ENCODE measurements at regions not wholly inside any gene's neighbourhood (a gene's known extent, or its start where the extent isn't known, plus 50 kb on each side); places are given as distances from the start of the nearest gene placed in this dataset.
A peak's percentile ranks its signal among the peaks of the same experiment; 100 is the strongest.
"Not testable (repeated sequence)": the region's sequence is repeated elsewhere in the genome, so short reads cannot be mapped to it uniquely, and the experiment has no call there.

GRCh38 chr5:36389245-36389644 is 87.5 kb upstream of the RANBP3L start:
- DNase-seq (ENCODE audit: low read depth in 4 of 4, low spot score in 3 of 4): no peak

DNA sequence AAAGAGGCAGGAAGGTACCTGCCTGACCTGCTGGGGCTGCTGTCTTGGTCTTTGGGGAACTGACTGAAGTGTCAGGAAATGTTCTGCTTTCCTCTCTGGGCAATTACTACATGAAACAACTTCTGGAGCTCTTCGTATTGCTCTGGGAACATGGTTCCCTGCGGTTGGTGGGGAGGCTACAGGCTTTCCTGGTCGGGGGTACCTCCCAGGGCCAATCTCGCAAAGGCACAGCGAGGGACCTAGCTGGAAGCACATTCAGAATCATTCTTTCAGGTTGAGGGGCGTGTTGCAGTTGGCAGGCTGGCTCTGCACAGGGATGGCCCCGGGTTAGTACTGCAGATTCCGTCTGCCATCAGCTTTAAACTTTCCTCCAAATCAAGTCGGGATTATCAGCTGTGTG is 88.9 kb upstream of the RANBP3L start:
- DNase-seq (ENCODE audit: low read depth in 4 of 4, low spot score in 3 of 4): no peak

- DNase-seq (ENCODE audit: low read depth in 4 of 4, low spot score in 3 of 4): no peak
Observed at GRCh38 chr5:36392186-36392585, 90.5 kb upstream of the RANBP3L start.

- no peak for DNase-seq (ENCODE audit: low read depth in 4 of 4, low spot score in 3 of 4)
Observed at GRCh38 chr5:36392818-36393217, 91.1 kb upstream of the RANBP3L start.

DNA sequence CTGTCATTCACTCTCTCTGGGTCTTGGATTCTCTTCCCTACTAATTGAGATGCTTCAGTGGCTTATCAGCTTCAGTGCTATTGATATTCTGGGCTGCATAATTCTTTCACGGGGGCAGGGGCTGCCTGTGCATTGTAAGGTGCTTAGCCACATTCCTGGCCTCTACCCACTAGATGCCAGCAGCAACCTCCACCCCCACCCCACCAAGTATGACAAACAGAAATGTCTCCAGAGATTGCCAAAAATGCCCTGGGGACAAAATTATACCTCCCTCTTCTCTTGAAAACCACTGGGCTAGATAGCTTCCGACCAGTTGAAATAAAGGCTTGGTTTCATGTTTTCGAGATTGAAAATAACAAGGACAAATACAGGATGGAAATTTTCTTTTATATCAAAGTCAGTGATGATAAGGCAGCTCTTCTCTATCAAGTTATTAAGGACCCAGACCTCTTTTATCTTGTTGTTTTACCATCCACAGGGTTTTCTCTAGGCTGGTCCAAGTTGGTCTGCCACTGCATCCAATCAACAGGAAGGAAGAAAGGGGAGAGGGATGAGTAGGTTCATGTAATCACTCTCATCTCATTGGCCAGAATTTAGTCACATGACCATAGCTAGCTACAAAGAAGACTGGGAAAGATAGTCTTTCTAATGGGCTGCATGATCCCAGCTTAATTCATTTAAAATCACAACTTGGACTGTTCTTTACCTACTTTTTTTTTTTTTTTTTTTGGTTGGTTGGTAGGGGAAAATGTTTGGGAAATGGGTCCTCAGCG is 92.1 kb upstream of the RANBP3L start:
- no peak for DNase-seq (ENCODE audit: low read depth in 4 of 4, low spot score in 3 of 4)

GRCh38 chr5:36395260-36395659 is 93.6 kb upstream of the RANBP3L start:
- DNase-seq (ENCODE audit: low read depth in 4 of 4, low spot score in 3 of 4): no peak

DNA sequence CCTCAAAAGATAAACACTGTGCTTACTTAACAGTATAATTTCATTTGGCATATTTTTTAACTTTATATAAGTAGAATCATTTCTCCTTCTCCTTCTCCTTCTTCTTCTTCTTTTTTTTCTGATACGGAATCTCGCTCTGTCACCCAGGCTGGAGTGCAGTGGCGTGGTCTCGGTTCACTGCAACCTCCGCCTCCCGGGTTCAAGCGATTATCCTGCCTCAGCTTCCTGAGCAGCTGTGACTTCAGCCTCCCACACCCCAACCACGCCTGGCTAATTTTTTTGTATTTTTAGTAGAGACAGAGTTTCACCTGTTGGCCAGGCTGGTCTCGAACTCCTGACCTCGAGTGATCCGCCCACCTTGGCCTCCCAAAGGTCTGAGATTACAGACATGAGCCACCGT is 94.2 kb upstream of the RANBP3L start:
- DNase-seq (ENCODE audit: low read depth in 4 of 4, low spot score in 3 of 4): not testable (repeated sequence)

DNA sequence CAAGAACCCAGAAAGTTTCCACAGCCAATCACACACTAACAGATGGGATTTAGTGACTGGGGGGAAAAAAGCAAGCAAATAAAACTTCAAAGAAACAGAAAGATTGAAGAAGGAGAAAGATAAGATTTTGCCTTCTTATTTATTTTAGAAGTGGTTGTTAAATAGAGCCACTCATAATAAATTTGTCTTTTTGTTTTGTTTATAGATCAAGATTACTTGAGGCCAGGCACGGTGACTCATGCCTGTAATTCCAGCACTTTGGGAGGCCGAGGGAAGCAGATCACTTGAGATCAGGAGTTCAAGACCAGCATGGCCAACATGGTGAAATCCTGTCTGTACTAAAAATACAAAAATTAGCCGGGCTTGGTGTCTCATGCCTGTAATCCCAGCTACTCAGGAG is 94.9 kb upstream of the RANBP3L start:
- no peak for DNase-seq (ENCODE audit: low read depth in 4 of 4, low spot score in 3 of 4)

DNA sequence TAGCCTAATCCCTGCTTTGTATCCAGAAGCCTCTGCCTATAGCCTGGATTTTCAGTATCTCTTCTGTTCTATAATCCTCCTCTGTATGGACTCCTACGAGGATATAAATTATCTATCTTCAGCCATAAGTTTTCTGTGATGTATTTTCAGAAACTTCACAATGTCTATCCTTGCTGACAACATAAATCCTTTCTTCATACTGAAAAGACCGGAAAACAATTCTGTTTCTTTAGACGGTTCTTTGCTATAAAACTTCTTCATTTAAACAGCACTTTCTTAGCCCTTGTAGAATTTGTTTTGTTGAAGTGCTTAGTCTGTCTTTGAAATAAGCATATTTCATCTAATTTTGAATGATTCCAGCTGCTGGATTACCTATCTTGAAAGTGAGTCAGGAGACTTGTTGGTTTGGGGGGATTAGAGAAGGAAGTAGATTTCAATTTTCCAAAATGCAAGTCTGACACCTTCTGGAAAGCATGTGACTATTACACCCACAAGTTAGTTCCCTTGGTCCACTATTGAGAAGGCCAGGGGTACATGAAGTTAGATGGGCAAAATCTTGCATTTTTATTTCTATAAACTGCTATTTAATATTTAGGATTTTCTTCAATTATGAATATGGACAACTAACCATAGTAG is 96.3 kb upstream of the RANBP3L start:
- peak; percentile 38 to 60 (median 43) for DNase-seq (ENCODE audit: low read depth in 4 of 4, low spot score in 3 of 4)

DNA sequence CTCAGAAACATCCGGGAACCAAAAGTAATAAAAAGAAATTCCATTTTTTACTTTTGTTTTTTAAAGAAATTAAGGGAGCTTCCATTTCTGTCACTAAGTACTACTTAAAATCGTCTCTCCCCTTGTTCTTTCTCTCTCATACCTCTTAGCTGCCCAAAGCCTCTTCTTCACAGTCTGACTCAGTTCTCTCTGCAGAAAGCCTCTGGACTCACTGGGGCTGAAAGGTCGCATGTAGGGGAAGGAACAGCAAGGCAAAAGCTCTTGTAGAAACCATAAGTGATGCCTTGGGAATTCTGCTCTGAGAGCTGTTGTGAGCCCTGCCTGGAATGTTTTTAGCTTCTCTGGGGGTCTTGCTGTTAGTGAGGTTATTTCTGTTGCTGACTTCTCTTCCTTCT is 100.8 kb upstream of the RANBP3L start:
- no peak for DNase-seq (ENCODE audit: low read depth in 4 of 4, low spot score in 3 of 4)

DNA sequence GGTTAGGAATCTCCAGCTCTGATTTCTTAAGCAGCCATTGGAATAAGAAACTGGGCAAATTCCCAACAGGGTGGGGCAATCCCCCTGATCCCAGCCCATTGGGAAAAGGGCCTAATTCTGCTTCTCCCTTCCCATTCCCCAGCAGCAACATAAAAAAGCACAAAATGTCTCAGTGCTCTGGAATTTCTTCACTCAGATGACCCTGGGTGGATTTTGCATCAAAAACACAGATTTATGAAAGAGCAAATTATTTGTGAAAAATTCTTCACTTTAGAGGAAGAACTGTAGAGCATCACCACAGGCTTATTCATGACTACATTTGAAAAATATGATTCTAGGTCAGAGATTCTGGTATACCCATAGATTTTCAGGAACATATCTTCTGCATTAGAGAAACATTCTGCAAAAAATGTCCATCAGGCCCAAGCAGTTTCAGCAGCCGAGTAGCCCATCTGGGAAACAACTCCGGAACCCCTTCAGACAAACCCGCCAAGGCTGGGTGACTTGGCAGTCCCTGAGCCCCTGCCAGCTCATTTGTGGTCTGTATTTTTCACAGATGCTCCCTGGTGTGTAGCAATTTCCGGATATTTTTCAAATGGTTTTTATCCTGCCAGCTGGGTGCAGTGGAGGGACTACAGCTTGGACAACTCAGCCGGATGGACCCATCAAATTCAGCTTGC is 102.1 kb upstream of the RANBP3L start:
- no peak for DNase-seq (ENCODE audit: low read depth in 4 of 4, low spot score in 3 of 4)

DNA sequence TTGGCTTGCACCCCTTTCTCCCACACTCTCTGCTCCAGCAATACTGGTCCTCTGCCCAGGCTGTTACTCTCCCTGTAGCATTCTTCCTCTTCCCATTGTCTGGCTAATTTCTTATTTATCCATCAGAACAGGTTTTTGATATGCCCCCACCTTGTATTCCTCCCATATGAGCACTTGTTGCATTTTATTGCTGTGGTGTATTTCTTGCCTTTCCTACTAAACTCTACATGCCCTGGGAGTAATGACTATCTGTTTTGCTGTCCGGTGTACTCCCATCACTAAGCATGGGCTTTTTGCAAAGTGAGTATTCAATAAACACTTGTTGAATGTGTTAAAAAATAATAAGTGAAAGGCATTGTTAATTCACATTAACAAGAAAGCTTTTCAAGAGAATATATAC is 104.3 kb upstream of the RANBP3L start:
- DNase-seq (ENCODE audit: low read depth in 4 of 4, low spot score in 3 of 4): no peak

DNA sequence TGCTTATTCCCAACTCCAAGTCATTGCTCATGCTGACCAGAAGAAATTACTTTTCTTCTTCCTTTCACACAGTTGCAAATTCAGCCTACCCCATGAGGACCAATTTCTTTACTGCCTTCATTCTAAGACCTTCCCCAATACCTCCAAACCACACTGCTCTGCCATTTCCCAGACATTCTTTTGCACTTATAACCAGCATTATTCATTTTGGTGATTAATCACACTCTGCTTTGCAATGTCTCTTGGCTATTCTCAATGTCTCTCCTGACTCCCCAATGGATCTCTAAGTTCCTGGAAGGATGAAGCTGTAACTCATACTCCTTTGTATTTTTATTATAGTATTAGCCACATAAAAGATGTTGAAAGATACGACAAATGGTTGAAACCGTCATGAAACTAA is 105.7 kb upstream of the RANBP3L start:
- no peak for DNase-seq (ENCODE audit: low read depth in 4 of 4, low spot score in 3 of 4)

- DNase-seq (ENCODE audit: low read depth in 4 of 4, low spot score in 3 of 4): not testable (repeated sequence)
Observed at GRCh38 chr5:36409711-36410110, 108.0 kb upstream of the RANBP3L start.

- DNase-seq (ENCODE audit: low read depth in 4 of 4, low spot score in 3 of 4): not testable (repeated sequence)
Observed at GRCh38 chr5:36410672-36411071, 109.0 kb upstream of the RANBP3L start.

GRCh38 chr5:36414869-36415282 is 113.2 kb upstream of the RANBP3L start:
- peak in 3 of 4 donors; percentile 20 to 38 (median 33) for DNase-seq (ENCODE audit: low read depth in 4 of 4, low spot score in 3 of 4)

GRCh38 chr5:36416605-36417004 is 114.9 kb upstream of the RANBP3L start:
- DNase-seq (ENCODE audit: low read depth in 4 of 4, low spot score in 3 of 4): no peak

- no peak for DNase-seq (ENCODE audit: low read depth in 4 of 4, low spot score in 3 of 4)
Observed at GRCh38 chr5:36417221-36417620, 115.5 kb upstream of the RANBP3L start.

DNA sequence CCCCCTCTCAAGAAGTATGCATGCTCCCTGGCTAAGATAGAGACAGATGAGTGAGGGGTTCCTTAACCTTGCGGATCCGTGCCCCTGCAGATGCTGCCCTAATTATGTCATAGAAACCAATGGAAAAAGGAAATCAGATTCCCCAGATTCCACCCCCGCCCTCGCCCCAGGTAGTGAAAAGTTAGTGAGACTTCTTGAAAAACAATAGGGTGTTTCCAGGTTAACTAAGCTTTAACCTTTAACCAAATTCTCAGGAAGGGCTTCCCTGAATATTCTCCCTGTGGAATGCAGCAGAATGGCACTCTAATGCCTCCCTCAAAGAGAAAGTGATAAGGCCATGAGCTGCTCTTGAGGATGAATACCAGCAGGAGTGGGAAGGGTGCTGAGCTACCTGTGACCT is 116.0 kb upstream of the RANBP3L start:
- no peak for DNase-seq (ENCODE audit: low read depth in 4 of 4, low spot score in 3 of 4)

- no peak for DNase-seq (ENCODE audit: low read depth in 4 of 4, low spot score in 3 of 4)
Observed at GRCh38 chr5:36418152-36418979, 116.7 kb upstream of the RANBP3L start.

DNA sequence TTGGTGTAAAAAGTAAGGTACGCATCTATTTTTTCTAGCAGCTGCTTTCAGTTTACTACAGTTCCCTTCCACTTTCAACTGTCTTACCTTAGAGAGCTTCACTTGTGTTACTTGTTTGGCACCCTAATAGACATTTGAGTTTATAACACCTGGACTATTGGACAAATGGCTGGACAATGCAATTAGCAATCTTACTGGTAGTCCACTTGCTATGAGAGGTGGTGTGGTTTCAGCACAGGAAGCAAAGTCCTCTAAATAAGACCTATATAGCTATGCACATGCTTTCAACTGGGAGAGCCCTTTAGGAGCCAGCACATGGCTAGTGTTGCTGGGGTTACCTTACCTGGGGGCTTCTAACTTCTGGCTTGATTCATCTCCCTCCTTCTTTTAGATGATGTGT is 119.6 kb upstream of the RANBP3L start:
- DNase-seq (ENCODE audit: low read depth in 4 of 4, low spot score in 3 of 4): no peak
